AG09319 (cell line): ENCODE measurements at regions not wholly inside any gene's neighbourhood (a gene's known extent, or its start where the extent isn't known, plus 50 kb on each side); places are given as distances from the start of the nearest gene placed in this dataset.

Experiments
- DNase-seq: peaks from one replicate; pipeline ENCODE4 v3.0.0-alpha.2; 2010; ENCODE audit warnings: low read depth; ENCODE audit errors: extremely low read depth
- CTCF ChIP-seq: IDR thresholded peaks from 2 replicates; pipeline ENCODE4 v1.5.1; 2011; ENCODE audit warnings: low read depth, mild to moderate bottlenecking, inconsistent platforms, low read length, moderate library complexity

DNA sequence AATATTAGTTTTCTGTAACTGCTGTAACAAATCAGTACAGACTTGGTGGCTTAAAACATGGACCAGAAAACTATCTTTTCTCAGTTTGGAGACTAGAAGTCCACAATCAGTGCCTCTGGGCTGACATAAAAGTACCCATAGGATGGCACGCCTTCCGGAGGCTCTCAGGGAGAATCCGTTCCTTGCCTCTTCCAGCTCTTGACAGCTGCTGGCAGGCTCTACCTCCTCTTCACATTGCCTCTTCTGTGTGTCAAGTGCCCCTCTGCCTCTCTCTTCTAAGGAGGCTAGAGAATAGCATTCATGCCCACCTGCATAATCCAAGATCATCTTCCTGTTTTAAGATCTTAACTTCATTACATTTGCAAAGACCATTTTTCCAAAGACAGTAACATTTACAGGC lies 1194.2 kb downstream of the EFNB2 start:
- DNase-seq = no peak
- TF ChIP-seq CTCF = no peak

DNA sequence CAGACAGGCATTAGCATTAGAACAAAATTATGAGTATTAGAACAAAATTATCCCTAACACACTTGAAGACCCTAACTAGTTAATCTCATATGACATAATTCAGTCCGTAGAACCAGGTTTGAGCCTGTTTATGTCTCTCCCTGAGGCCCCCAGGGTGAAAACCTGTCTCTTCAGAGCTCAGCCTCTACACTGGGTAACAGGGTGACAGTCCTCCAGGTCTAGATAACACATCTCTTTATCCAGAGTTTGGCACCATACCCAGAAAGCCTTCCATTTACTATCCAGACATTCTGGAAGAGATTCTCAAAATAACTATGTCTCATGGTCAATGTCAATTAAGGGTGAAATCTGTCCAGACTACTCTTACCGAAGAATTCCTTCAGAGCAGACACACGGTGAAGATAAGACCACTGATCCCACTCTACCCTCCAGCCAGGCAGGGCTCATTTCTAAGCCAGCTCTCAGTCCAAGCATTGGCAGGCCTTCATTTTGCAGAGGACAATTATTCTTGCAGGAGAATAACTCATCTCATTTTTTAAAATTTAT lies 1195.3 kb downstream of the EFNB2 start:
- TF ChIP-seq CTCF = no peak
- no peak for DNase-seq

GRCh38 chr13:105338773-105339172 lies 1196.7 kb downstream of the EFNB2 start:
- DNase-seq = no peak
- no peak for TF ChIP-seq CTCF

DNA sequence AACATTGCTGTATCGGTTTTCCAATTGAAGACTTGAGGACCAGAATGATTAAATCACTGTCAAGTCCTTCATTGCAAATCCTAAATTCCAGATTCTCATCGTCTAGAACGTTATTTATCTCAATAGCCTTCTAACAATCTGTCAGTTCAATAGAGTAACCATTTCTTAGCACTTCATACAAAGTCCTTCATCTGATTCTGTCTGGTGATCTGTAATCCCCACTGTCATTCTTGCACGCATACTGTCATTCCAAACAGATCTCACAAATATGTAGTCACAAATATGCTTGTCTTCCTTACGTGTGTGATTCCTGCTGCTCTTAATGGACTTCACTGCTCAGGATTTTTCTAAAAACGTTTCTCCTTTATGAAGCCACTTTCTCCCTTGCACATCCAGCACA lies 1197.5 kb downstream of the EFNB2 start:
- no peak for TF ChIP-seq CTCF
- DNase-seq = no peak

DNA sequence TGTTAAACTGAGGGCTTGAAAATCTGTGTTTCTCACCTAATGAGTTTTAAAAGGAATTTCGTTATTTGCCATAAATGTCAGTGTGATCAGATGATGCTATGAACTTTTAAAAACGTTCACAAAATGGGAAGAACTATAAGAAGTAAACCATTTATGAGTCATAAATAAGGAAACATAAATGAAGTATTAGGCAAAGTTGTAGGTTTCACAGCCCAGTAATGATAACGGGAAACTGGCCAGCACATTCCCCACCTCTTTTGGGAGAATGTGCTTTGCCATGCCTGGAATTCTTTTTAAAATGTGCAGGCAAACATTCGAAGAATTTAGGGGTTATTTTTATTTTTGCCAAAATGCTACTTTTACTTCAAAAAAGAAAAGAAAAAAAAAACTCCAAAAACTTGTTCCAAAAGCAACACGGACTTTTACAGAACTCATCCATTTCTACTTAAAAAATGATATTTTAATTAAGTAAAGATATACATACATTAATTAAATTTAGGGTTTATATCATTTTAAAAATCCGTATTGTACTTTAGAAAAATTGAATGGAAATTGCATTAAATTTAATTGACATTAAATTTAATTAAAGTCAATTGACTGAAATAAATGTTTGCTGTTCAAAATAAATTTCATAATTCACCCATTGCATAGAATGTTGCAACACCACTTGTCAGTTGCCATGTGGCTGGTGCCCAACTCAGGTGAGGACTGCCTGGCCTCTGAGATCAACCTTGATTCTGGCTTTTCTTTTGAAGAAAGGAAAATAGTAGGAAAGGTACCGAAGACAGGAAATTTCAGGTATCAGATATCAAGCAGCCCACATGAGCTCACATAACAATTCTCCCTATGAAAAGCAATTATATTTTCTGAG lies 1198.5 kb downstream of the EFNB2 start:
- DNase-seq = no peak
- no peak for TF ChIP-seq CTCF

DNA sequence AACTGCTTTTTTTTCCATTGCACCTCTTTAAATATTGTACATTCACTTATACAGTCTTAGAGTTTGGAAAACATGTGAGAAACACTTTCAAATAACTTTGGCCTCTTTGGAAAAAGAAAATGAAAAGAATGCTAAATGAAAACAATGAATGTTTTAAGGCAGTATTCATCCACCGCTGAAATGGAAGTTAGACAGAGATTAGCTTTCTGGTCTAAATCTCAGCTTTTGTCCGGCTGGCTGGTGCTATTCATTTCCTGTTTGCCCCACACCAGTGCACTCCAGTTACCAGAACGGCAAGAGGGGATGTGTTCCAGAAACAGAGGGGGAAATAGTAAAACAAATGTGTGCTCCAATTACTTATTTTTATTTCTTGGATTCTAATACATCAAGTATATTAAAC lies 1201.3 kb downstream of the EFNB2 start:
- no peak for TF ChIP-seq CTCF
- no peak for DNase-seq

DNA sequence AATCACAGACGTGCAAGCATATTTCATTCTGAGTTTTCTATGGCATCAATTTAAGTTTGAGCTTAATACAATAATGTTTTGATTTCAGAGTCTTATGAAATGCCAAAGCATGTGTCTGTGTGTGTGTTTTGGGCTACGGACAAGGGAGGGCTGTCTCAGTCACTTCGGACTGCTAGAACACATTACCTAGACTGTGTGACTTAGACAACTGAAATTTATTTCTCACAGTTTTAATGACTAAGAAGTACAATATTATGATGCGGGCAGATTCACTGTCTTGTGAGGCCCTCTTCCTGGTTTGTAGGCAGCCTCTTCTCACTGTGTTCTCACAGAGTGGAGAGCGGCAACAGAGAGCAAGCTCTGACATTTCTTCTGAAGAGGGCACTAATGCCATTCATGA lies 1202.0 kb downstream of the EFNB2 start:
- TF ChIP-seq CTCF = no peak
- DNase-seq = no peak
